MCF 10A (cell line): ENCODE measurements at regions not wholly inside any gene's neighbourhood (a gene's known extent, or its start where the extent isn't known, plus 50 kb on each side); places are given as distances from the start of the nearest gene placed in this dataset.
"Not testable (repeated sequence)": the region's sequence is repeated elsewhere in the genome, so short reads cannot be mapped to it uniquely, and the experiment has no call there.

ENCODE experiments used
- BruUV-seq: library from RNA; stranded (reverse); fragments of 400-500 nt; replicated peaks from 2 replicates; lab custom pipeline; 2021; lab: Mats Ljungman, UMichigan
- CTCF ChIA-PET: fragments of 300-600 bp; sonication (Branson Sonifier 250); formaldehyde crosslinking; extraction: SDS; loops from one replicate; lab custom pipeline; 2021; ENCODE audit warnings: antibody characterized with exemption, inconsistent platforms; lab: Yijun Ruan, JAX
- POLR2A ChIA-PET: fragments of 300-600, 350-650 bp; sonication (Branson Sonifier 250); formaldehyde crosslinking; extraction: SDS; loops from one replicate; lab custom pipeline; 2020; ENCODE audit warnings: antibody characterized with exemption, inconsistent platforms; lab: Yijun Ruan, JAX
- DNase-seq: peaks from one replicate; pipeline ENCODE4 v3.0.0-alpha.2; 2018; ENCODE audit not compliant: unreplicated experiment
- H3K27ac Mint-ChIP-seq: one replicate; pipeline ENCODE4 v1.8.0; 2022; ENCODE audit warnings: mild to moderate bottlenecking, low read depth, mixed read lengths; ENCODE audit not compliant: unreplicated experiment
- H3K27me3 Mint-ChIP-seq: one replicate; pipeline ENCODE4 v1.8.0; 2022; ENCODE audit warnings: mixed read lengths; ENCODE audit not compliant: insufficient read depth, unreplicated experiment
- H3K36me3 Mint-ChIP-seq: one replicate; pipeline ENCODE4 v1.8.0; 2022; ENCODE audit warnings: mild to moderate bottlenecking, moderate library complexity, mixed read lengths; ENCODE audit not compliant: insufficient read depth, unreplicated experiment
- H3K4me1 Mint-ChIP-seq: one replicate; pipeline ENCODE4 v1.8.0; 2022; ENCODE audit warnings: mixed read lengths; ENCODE audit not compliant: insufficient read depth, unreplicated experiment
- H3K4me3 Mint-ChIP-seq: one replicate; pipeline ENCODE4 v1.8.0; 2022; ENCODE audit warnings: mild to moderate bottlenecking, moderate library complexity, mixed read lengths; ENCODE audit not compliant: unreplicated experiment
- H3K9me3 Mint-ChIP-seq: one replicate; pipeline ENCODE4 v1.8.0; 2022; ENCODE audit warnings: mixed read lengths; ENCODE audit not compliant: unreplicated experiment
- CTCF ChIP-seq: fragments of 200-600 bp; IDR thresholded peaks from one replicate; pipeline ENCODE4 v1.8.0; 2022; ENCODE audit warnings: antibody characterized with exemption, mild to moderate bottlenecking; ENCODE audit not compliant: unreplicated experiment
- intact Hi-C: fragments of 100-400 bp; cut with micrococcal nuclease; formaldehyde crosslinking; loops from 2 replicates; pipeline ENCODE4 v1.14.1; 2022

- POLR2A ChIA-PET: interaction anchor here (0.7 to 1.1 kb wide), 3 partner anchors 11 to 399 kb away, joined by 3 to 4 read pairs (median 4); no protein-coding TSS in a partner anchor
- H3K9me3 Mint-ChIP-seq: no peaks in the 10 kb centered on the region
- no peak overlapping the region for H3K4me3 Mint-ChIP-seq
- H3K4me1 Mint-ChIP-seq: peaks cover 24% of the 10 kb centered on the region
- CTCF ChIA-PET: no interaction called here
- H3K27ac Mint-ChIP-seq: no peak overlapping the region
- DNase-seq: no peak
- intact Hi-C loops: no loop called here
- no TSS peak for BruUV-seq
- no peaks in the 10 kb centered on the region for H3K36me3 Mint-ChIP-seq
- H3K27me3 Mint-ChIP-seq: no peaks in the 10 kb centered on the region
- TF ChIP-seq CTCF: no peak
Measured at GRCh38 chr6:144362042-144363018, 77.2 kb downstream of the UTRN start.

- intact Hi-C loops: no loop called here
- ChIA-PET POLR2A (no interaction called here), CTCF (no interaction called here)
Measured at GRCh38 chr6:144364208-144364720, 79.1 kb downstream of the UTRN start.

GRCh38 chr6:144364782-144365181 lies 79.6 kb downstream of the UTRN start:
- H3K9me3 Mint-ChIP-seq: no peaks in the 10 kb centered on the region
- CTCF ChIA-PET: no interaction called here
- no TSS peak for BruUV-seq
- no peak for DNase-seq
- peaks cover 24% of the 10 kb centered on the region for H3K4me1 Mint-ChIP-seq
- POLR2A ChIA-PET: no interaction called here
- TF ChIP-seq CTCF: no peak
- H3K27ac Mint-ChIP-seq: no peak overlapping the region
- no peaks in the 10 kb centered on the region for H3K27me3 Mint-ChIP-seq
- no peaks in the 10 kb centered on the region for H3K36me3 Mint-ChIP-seq
- intact Hi-C loops: no loop called here
- H3K4me3 Mint-ChIP-seq: no peak overlapping the region

More at GRCh38 chr6:144364208-144364720, 79.1 kb downstream of the UTRN start:
- Mint-ChIP-seq H3K36me3 (no peaks in the 10 kb centered on the region), H3K27me3 (no peaks in the 10 kb centered on the region), H3K9me3 (no peaks in the 10 kb centered on the region), H3K27ac (no peak overlapping the region), H3K4me3 (no peak overlapping the region), H3K4me1 (peaks cover 24% of the 10 kb centered on the region)
- DNase-seq: no peak
- no TSS peak for BruUV-seq
- no peak for TF ChIP-seq CTCF

- no TSS peak for BruUV-seq
- no peak for DNase-seq
- no peak overlapping the region for H3K27ac Mint-ChIP-seq
- H3K4me1 Mint-ChIP-seq: peaks cover 23% of the 10 kb centered on the region
- POLR2A ChIA-PET: no interaction called here
- intact Hi-C loops: no loop called here
- TF ChIP-seq CTCF: no peak
- CTCF ChIA-PET: no interaction called here
- H3K36me3 Mint-ChIP-seq: no peaks in the 10 kb centered on the region
- no peaks in the 10 kb centered on the region for H3K9me3 Mint-ChIP-seq
- no peak overlapping the region for H3K4me3 Mint-ChIP-seq
- no peaks in the 10 kb centered on the region for H3K27me3 Mint-ChIP-seq
Measured at GRCh38 chr6:144365271-144365670, 80.1 kb downstream of the UTRN start.

GRCh38 chr6:144369696-144370095 lies 84.6 kb downstream of the UTRN start:
- BruUV-seq, H3K9me3 Mint-ChIP-seq, H3K4me1 Mint-ChIP-seq, DNase-seq, H3K27me3 Mint-ChIP-seq, H3K27ac Mint-ChIP-seq, POLR2A ChIA-PET, H3K36me3 Mint-ChIP-seq, H3K4me3 Mint-ChIP-seq, intact Hi-C loops: not testable (repeated sequence)
- CTCF ChIA-PET: interaction anchor here (0.7 kb wide), 1 partner anchor 27 kb away, joined by 3 read pairs; no protein-coding TSS in a partner anchor
